K562 (cell line): ENCODE measurements at regions not wholly inside any gene's neighbourhood (a gene's known extent, or its start where the extent isn't known, plus 50 kb on each side); places are given as distances from the start of the nearest gene placed in this dataset.

ENCODE experiments used
- ATAC-seq: fragments of 200-7000 bp; cut with Tn5 transposase; 3 replicates; pipeline ENCODE4 v1.9.1; 2020; ENCODE audit warnings: moderate library complexity
- BruUV-seq: library from RNA; stranded (reverse); fragments of 400-500 nt; replicated peaks from 2 replicates; lab custom pipeline; 2021; lab: Mats Ljungman, UMichigan
- CTCF ChIA-PET: fragments of 300-600 bp; formaldehyde crosslinking; extraction: SDS; loops from one replicate; lab custom pipeline; 2021; ENCODE audit warnings: low intra/inter-chr PET ratio; lab: Yijun Ruan, JAX
- POLR2A ChIA-PET: fragments of 300-600, 350-650 bp; sonication (Branson Sonifier 250); formaldehyde crosslinking; extraction: SDS; loops from one replicate; lab custom pipeline; 2021; ENCODE audit warnings: antibody characterized with exemption, inconsistent platforms; lab: Yijun Ruan, JAX
- DNase-seq, 4 experiments: peaks; one replicate each; pipeline versions ENCODE4 v3.0.0 to v3.0.0-alpha.2; 2011 to 2018; ENCODE audit warnings: low spot score in 3 of 4, mixed read lengths in 3 of 4; ENCODE audit errors: extremely low read depth in 1 of 4
- FAIRE-seq: peaks from 2 replicates; lab custom pipeline; 2011; peaks lifted over from hg19 to GRCh38; lab: Jason Lieb, UNC
- H2AFZ ChIP-seq: 2 replicates; pipeline ENCODE4 v1.6.0; 2011; ENCODE audit warnings: low read depth, low read length, control low read depth, inconsistent platforms
- H3K27ac ChIP-seq: fragments of 200-600 bp; 3 replicates; pipeline ENCODE4 v1.8.0; 2011; ENCODE audit warnings: low read depth, mild to moderate bottlenecking, control low read depth, inconsistent platforms, low read length, moderate library complexity, mixed read lengths; ENCODE audit errors: extremely low read depth
- H3K27me3 ChIP-seq, 2 experiments: fragments of 300-600 bp in 1 of 2; 2 replicates in 1 of 2; 3 replicates in 1 of 2; pipeline versions ENCODE4 v1.6.0 to v1.8.0; 2011; ENCODE audit warnings: inconsistent platforms in 2 of 2, low read length in 2 of 2, mild to moderate bottlenecking in 1 of 2, mixed read lengths in 1 of 2, moderate library complexity in 1 of 2; ENCODE audit not compliant: control insufficient read depth in 2 of 2, insufficient read depth in 2 of 2
- H3K36me3 ChIP-seq: fragments of 300-600 bp; 3 replicates; pipeline ENCODE4 v1.8.0; 2011; ENCODE audit warnings: mild to moderate bottlenecking, low read length, inconsistent platforms; ENCODE audit not compliant: control insufficient read depth, insufficient read depth
- H3K4me1 ChIP-seq, 2 experiments: fragments of 200-600 bp in 1 of 2; replicated peaks in 1 of 2; 2 replicates in 1 of 2; 3 replicates in 1 of 2; pipeline versions ENCODE4 v1.5.1 to v1.8.0; 2011; ENCODE audit warnings: inconsistent platforms in 2 of 2, low read length in 2 of 2, mild to moderate bottlenecking in 1 of 2, mixed read lengths in 1 of 2, moderate library complexity in 1 of 2; ENCODE audit not compliant: control insufficient read depth in 2 of 2, insufficient read depth in 2 of 2
- H3K4me2 ChIP-seq: 2 replicates; pipeline ENCODE4 v1.6.1; 2011; ENCODE audit warnings: low read length, control low read depth, inconsistent platforms, mixed read lengths; ENCODE audit not compliant: insufficient read depth
- H3K4me3 ChIP-seq: fragments of 200-600 bp; sonication (generic), shearing (Covaris generic); 2 replicates; pipeline ENCODE4 v1.5.1; 2016; ENCODE audit warnings: control low read depth, inconsistent platforms
- H3K79me2 ChIP-seq: fragments of 200-600 bp; 3 replicates; pipeline ENCODE4 v1.8.0; 2011; ENCODE audit warnings: low read length, inconsistent platforms; ENCODE audit not compliant: control insufficient read depth, insufficient read depth
- H3K9ac ChIP-seq, 2 experiments: 2 replicates each; pipeline versions ENCODE4 v1.6.0 to v1.6.1; 2011; ENCODE audit warnings: low read depth in 2 of 2, low read length in 2 of 2, control low read depth in 1 of 2, inconsistent platforms in 1 of 2, mild to moderate bottlenecking in 1 of 2, mixed read lengths in 1 of 2; ENCODE audit not compliant: insufficient read depth in 1 of 2
- H3K9me1 ChIP-seq: one replicate; pipeline ENCODE4 v1.6.0; 2011; ENCODE audit warnings: inconsistent platforms, mild to moderate bottlenecking, low read length, moderate library complexity; ENCODE audit not compliant: control insufficient read depth, insufficient read depth
- H3K9me3 ChIP-seq: replicated peaks from 2 replicates; pipeline ENCODE4 v1.5.1; 2011; ENCODE audit warnings: low read depth, low read length, inconsistent platforms; ENCODE audit not compliant: control insufficient read depth, insufficient read depth
- H4K20me1 ChIP-seq: replicated peaks from 2 replicates; pipeline ENCODE4 v1.6.1; 2011; ENCODE audit warnings: low read length, inconsistent platforms, mixed read lengths; ENCODE audit not compliant: control insufficient read depth, insufficient read depth
- BRD4 ChIP-seq: fragments of 200-600 bp; sonication (generic); IDR thresholded peaks from 2 replicates; pipeline ENCODE4 v1.6.1; 2017; ENCODE audit warnings: inconsistent platforms
- C11orf30 ChIP-seq: fragments of 450-650 bp; IDR thresholded peaks from 2 replicates; pipeline ENCODE4 v1.6.1; 2016; ENCODE audit warnings: low read depth, mild to moderate bottlenecking
- CC2D1A ChIP-seq: fragments of 450-650 bp; IDR thresholded peaks from 2 replicates; pipeline ENCODE4 v1.6.1; 2017; ENCODE audit warnings: mild to moderate bottlenecking
- CHD1 ChIP-seq: fragments of 200-600 bp; sonication (generic); IDR thresholded peaks from one replicate; pipeline ENCODE4 v1.6.1; 2012; ENCODE audit warnings: mild to moderate bottlenecking, moderate library complexity, low read length, inconsistent platforms
- HSF4 ChIP-seq: fragments of 250-450 bp; sonication (Bioruptor Pico); IDR thresholded peaks from 2 replicates; pipeline ENCODE4 v2.1.2; 2022; ENCODE audit warnings: mild to moderate bottlenecking, moderate library complexity, borderline replicate concordance
- MAFF ChIP-seq: IDR thresholded peaks from 2 replicates; pipeline ENCODE4 v1.6.1; 2012; ENCODE audit warnings: low read length, improper control_type of control experiment
- MAFG ChIP-seq: fragments of 450-650 bp; conservative IDR thresholded peaks from 2 replicates; pipeline ENCODE4 v1.6.1; 2016; ENCODE audit warnings: missing genetic modification characterization, missing compliant biosample characterization
- MCM3 ChIP-seq: fragments of 450-650 bp; IDR thresholded peaks from 2 replicates; pipeline ENCODE4 v1.6.1; 2016
- MYBL2 ChIP-seq, 2 experiments: fragments of 450-650 bp in 1 of 2; sonication (generic) in 1 of 2; formaldehyde crosslinking in 1 of 2; IDR thresholded peaks; 2 replicates each; pipeline versions ENCODE4 v1.6.1 to v1.8.1; 2017 to 2022; ENCODE audit warnings: borderline replicate concordance in 1 of 2, inconsistent platforms in 1 of 2, low read depth in 1 of 2, mild to moderate bottlenecking in 1 of 2, missing genetic modification reagents in 1 of 2, moderate library complexity in 1 of 2
- NCOA2 ChIP-seq, 2 experiments: fragments of 450-650 bp; IDR thresholded peaks; 2 replicates each; pipeline ENCODE4 v1.6.1; 2018; ENCODE audit warnings: mild to moderate bottlenecking in 2 of 2, moderate library complexity in 1 of 2; ENCODE audit not compliant: partially characterized antibody in 2 of 2
- RBM22 ChIP-seq: fragments of 200-400 bp; formaldehyde crosslinking; IDR thresholded peaks from 2 replicates; pipeline ENCODE4 v1.6.1; 2018; ENCODE audit warnings: low read length, low read depth; ENCODE audit not compliant: poor library complexity, severe bottlenecking
- SIN3B ChIP-seq: fragments of 450-650 bp; IDR thresholded peaks from 2 replicates; pipeline ENCODE4 v1.6.1; 2017; ENCODE audit warnings: low read depth, mild to moderate bottlenecking, moderate library complexity
- TEAD1 ChIP-seq, 2 experiments: fragments of 450-650 bp in 1 of 2; sonication (generic) in 1 of 2; formaldehyde crosslinking; IDR thresholded peaks; 2 replicates each; pipeline versions ENCODE4 v1.4.0 to v1.8.0; 2020 to 2022; ENCODE audit warnings: mild to moderate bottlenecking in 2 of 2, missing genetic modification reagents in 1 of 2
- ZEB2 ChIP-seq: fragments of 450-650 bp; IDR thresholded peaks from 2 replicates; pipeline ENCODE4 v1.6.1; 2016
- ZKSCAN1 ChIP-seq: fragments of 150-350 bp; IDR thresholded peaks from 2 replicates; pipeline ENCODE4 v1.6.1; 2016; ENCODE audit warnings: low read depth, low read length
- ZNF197 ChIP-seq: fragments of 200-800 bp; sonication (Bioruptor generic); IDR thresholded peaks from 2 replicates; pipeline ENCODE4 v1.6.1; 2016; ENCODE audit warnings: low read depth, missing genetic modification characterization, missing compliant biosample characterization
- ZNF3 ChIP-seq: fragments of 250-450 bp; sonication (Bioruptor Pico); IDR thresholded peaks from 2 replicates; pipeline ENCODE4 v1.5.0; 2021; ENCODE audit warnings: mild to moderate bottlenecking, moderate library complexity
- ZNF316 ChIP-seq: fragments of 450-650 bp; IDR thresholded peaks from 2 replicates; pipeline ENCODE4 v1.6.1; 2016
- ZNF551 ChIP-seq: fragments of 250-450 bp; sonication (Bioruptor Pico); IDR thresholded peaks from 2 replicates; pipeline ENCODE4 v1.5.0; 2021; ENCODE audit warnings: mild to moderate bottlenecking, moderate library complexity
- in situ Hi-C: fragments of 300-500 bp; cut with MboI; formaldehyde crosslinking; loops from 4 replicates; pipeline ENCODE4 v1.15.0; 2018; ENCODE audit warnings: inconsistent platforms, mixed read lengths
- intact Hi-C: fragments of 100-400 bp; cut with micrococcal nuclease; formaldehyde crosslinking; loops from 2 replicates; pipeline ENCODE4 v1.14.2; 2022

- POLR2A ChIA-PET, result no interaction called here
- Histone ChIP-seq H3K4me3 (no peak overlapping the region), H3K9me3 (no peaks in the 10 kb centered on the region), H4K20me1 (no peaks in the 10 kb centered on the region), H3K4me2 (no peak overlapping the region), H3K27ac (no peak overlapping the region), H3K79me2 (no peaks in the 10 kb centered on the region), H3K9me1 (no peaks in the 10 kb centered on the region), H3K27me3 (no peaks in the 10 kb centered on the region), H3K36me3 (no peaks in the 10 kb centered on the region), H3K4me1 (no peaks in the 10 kb centered on the region), H2AFZ (no peak overlapping the region), H3K9ac (no peak overlapping the region)
- intact Hi-C loops (no loop called here), in situ Hi-C loops (no loop called here)
- BruUV-seq, result no TSS peak
- FAIRE-seq (no peak), ATAC-seq (no peak), DNase-seq (no peak)
- TF ChIP-seq ZNF3, result no peak
- no peak for TF ChIP-seq MCM3
- TF ChIP-seq MAFG (tag), result peak; percentile 58
- peak; percentile 9; the same call in 1 of the 2 replicates for TF ChIP-seq MAFF
- TF ChIP-seq ZNF316, result peak; percentile 95
- TF ChIP-seq SIN3B, result no peak
- no peak for TF ChIP-seq BRD4
- no peak for TF ChIP-seq MYBL2 (IDR thresholded peaks at IDR 0.05; ENCODE audit: low read depth)
- TF ChIP-seq MYBL2 (CRISPR knock-in tag; IDR thresholded peaks at IDR 0.05; ENCODE audit: borderline replicate concordance), result no peak
- TF ChIP-seq NCOA2 (IDR thresholded peaks at IDR 0.05; ENCODE audit: partially characterized antibody in 2 of 2), result no peak
- TF ChIP-seq C11orf30, result peak; percentile 82
- no peak for TF ChIP-seq RBM22
- TF ChIP-seq TEAD1 (CRISPR knock-in tag; IDR thresholded peaks at IDR 0.05), result no peak
- TF ChIP-seq ZKSCAN1, result no peak
- TF ChIP-seq ZNF197 (CRISPR knock-in tag), result no peak
- TF ChIP-seq CC2D1A, result no peak
- no peak for TF ChIP-seq HSF4
- no peak for TF ChIP-seq ZNF551 (CRISPR knock-in tag)
- TF ChIP-seq ZEB2, result no peak
- TF ChIP-seq CHD1, result no peak
- CTCF ChIA-PET, result no interaction called here
Observed at GRCh38 chr18:30650499-30650898, 392.0 kb downstream of the DSC3 start.
